HEK293T (cell line): ENCODE measurements at regions not wholly inside any gene's neighbourhood (a gene's known extent, or its start where the extent isn't known, plus 50 kb on each side); places are given as distances from the start of the nearest gene placed in this dataset.

ENCODE experiments used
- ELF4 ChIP-seq: fragments of 450-650 bp; IDR thresholded peaks from 2 replicates; pipeline ENCODE4 v1.6.1; 2017; ENCODE audit warnings: antibody characterized with exemption
- FOXK2 ChIP-seq: fragments of 450-650 bp; IDR thresholded peaks from 2 replicates; pipeline ENCODE4 v1.6.1; 2016; ENCODE audit warnings: mild to moderate bottlenecking
- PKNOX1 ChIP-seq: fragments of 450-650 bp; IDR thresholded peaks from 2 replicates; pipeline ENCODE4 v1.6.1; 2016
- ZNF384 ChIP-seq: fragments of 450-650 bp; IDR thresholded peaks from 2 replicates; pipeline ENCODE4 v1.6.1; 2016

DNA sequence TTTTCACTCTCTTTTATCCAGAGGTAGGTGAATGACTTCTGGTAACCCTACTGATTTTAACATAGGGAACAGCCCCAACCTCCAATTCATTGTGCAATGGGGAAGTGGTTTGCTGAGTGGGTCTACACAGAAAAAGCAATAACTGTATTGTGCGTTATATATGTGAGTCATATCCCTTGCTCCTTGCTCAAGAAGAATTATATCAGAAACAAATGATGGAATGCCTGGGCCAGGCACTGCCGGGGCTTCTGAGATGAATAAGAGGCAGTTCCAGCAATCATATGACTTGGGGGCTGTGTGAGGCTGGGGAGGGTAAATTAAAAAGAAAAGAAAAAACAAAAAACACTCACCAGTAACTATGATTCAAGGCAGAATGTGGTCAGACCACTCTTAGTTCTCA lies 79.2 kb upstream of the ABCA1 start:
- TF ChIP-seq FOXK2, result no peak
- no peak for TF ChIP-seq ELF4
- no peak for TF ChIP-seq ZNF384
- no peak for TF ChIP-seq PKNOX1
